IPS-18a (cell line): ENCODE measurements at regions not wholly inside any gene's neighbourhood (a gene's known extent, or its start where the extent isn't known, plus 50 kb on each side); places are given as distances from the start of the nearest gene placed in this dataset.

Source experiments
- H3K27ac ChIP-seq: one replicate; pipeline ENCODE4 v1.5.1; 2013; ENCODE audit warnings: low read length
- H3K27me3 ChIP-seq: one replicate; pipeline ENCODE4 v1.6.1; 2013; ENCODE audit warnings: mild to moderate bottlenecking, low read length; ENCODE audit not compliant: control insufficient read depth, insufficient read depth
- H3K36me3 ChIP-seq: one replicate; pipeline ENCODE4 v1.6.1; 2013; ENCODE audit warnings: low read depth, low read length; ENCODE audit not compliant: control insufficient read depth
- H3K4me1 ChIP-seq: one replicate; pipeline ENCODE4 v1.6.1; 2013; ENCODE audit warnings: low read depth, low read length; ENCODE audit not compliant: control insufficient read depth
- H3K4me3 ChIP-seq: one replicate; pipeline ENCODE4 v1.5.1; 2013; ENCODE audit warnings: low read length
- H3K9ac ChIP-seq: one replicate; pipeline ENCODE4 v1.6.1; 2013; ENCODE audit warnings: mild to moderate bottlenecking, low read length, moderate library complexity
- H3K9me3 ChIP-seq: one replicate; pipeline ENCODE4 v1.6.1; 2013; ENCODE audit warnings: low read depth, low read length; ENCODE audit not compliant: control insufficient read depth

DNA sequence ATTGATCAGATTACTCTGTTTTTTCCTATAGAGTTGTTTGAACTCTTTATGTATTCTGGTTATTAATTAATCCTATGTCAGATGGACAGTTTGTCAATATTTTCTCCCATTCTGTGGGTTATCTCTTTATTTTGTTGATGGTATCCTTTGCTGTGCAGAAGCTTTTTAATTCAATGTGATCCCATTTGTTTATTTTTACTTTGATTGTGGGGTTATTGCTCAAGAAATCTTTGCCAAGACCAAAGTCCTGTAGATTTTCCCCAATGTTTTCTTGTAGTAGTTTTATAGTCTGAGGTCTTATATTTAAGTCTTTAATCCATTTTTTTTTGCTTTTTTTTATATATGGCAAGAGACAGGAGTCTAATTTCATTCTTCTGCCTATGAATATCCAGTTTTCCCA lies 86.2 kb upstream of the FIGN start:
- Histone ChIP-seq H3K27me3 (no peaks in the 10 kb centered on the region), H3K27ac (no peak overlapping the region), H3K9me3 (no peaks in the 10 kb centered on the region), H3K36me3 (no peaks in the 10 kb centered on the region), H3K9ac (no peak overlapping the region), H3K4me3 (no peak overlapping the region), H3K4me1 (no peaks in the 10 kb centered on the region)

DNA sequence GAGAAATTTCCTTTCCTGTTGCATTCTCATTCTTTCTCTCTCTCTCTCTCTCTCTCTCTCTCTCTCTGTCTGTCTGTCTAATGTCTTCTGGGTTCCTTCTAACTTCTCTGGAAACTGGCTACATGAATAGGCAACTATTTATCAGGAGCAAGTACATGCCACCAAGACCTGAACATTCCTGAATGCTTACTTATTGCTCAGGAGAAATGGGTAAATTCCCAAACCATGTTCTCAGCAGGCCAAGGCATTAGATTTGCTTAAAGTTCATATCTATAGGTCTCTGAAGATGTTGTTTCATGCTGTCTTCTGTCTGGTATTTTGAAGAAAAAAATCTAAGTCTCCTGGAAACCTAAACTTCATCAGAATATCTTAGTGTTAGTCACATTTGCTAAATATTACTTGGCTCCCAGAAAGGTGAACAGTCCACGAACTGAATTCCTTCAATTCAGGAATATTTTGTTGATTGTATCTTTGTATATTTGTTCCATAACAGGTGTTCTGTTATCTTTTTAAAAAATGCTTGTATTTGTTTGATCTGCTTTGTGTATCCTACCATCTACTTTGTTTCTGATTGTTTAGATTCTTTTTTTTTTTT lies 77.2 kb upstream of the FIGN start:
- Histone ChIP-seq H3K4me1 (peaks cover 6% of the 10 kb centered on the region), H3K36me3 (no peaks in the 10 kb centered on the region), H3K9me3 (no peaks in the 10 kb centered on the region), H3K9ac (no peak overlapping the region), H3K4me3 (no peak overlapping the region), H3K27ac (no peak overlapping the region), H3K27me3 (no peaks in the 10 kb centered on the region)

DNA sequence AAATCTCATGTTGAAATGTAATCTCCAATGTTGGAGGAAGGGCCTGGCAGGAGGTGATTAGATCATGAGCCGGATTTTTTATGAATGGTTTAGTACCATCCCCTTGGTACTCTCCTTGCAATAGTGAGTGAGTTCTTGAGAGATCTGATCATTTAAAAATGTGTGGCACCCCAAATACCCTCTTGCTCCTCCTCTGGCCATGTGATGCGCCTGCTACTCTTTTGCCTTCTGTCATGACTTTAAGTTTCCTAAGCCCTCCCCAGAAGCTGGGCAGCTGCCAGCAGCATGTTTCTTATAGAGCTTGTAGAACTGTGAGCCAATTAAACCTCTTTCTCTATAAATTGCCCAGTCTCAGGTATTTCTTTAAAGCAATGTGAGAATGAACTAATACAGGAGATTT lies 72.6 kb upstream of the FIGN start:
- Histone ChIP-seq H3K9ac (no peak overlapping the region), H3K4me1 (peaks cover 6% of the 10 kb centered on the region), H3K9me3 (no peaks in the 10 kb centered on the region), H3K4me3 (no peak overlapping the region), H3K27me3 (no peaks in the 10 kb centered on the region), H3K27ac (no peak overlapping the region), H3K36me3 (no peaks in the 10 kb centered on the region)

DNA sequence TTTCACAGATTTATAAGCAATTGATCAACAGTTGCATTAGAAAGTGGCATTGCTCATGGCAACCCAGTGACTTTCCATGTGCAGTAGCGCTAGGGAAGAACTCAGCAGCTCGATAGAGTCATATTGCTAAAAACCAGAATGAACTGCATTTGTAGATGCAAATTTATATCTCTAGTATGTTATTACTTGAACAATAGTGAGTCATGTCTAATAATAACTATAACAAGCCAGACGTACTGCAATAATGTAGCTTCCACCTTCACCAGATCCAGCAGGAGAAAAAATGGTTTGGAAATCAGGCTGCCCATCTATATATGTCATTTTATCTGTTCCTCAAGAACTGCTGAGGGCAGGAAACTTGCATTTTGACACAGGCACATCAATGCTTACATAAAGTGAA lies 66.5 kb upstream of the FIGN start:
- H3K4me1 ChIP-seq, result no peaks in the 10 kb centered on the region
- no peak overlapping the region for H3K4me3 ChIP-seq
- H3K27ac ChIP-seq, result no peak overlapping the region
- H3K9me3 ChIP-seq, result no peaks in the 10 kb centered on the region
- H3K36me3 ChIP-seq, result no peaks in the 10 kb centered on the region
- H3K27me3 ChIP-seq, result no peaks in the 10 kb centered on the region
- no peak overlapping the region for H3K9ac ChIP-seq

DNA sequence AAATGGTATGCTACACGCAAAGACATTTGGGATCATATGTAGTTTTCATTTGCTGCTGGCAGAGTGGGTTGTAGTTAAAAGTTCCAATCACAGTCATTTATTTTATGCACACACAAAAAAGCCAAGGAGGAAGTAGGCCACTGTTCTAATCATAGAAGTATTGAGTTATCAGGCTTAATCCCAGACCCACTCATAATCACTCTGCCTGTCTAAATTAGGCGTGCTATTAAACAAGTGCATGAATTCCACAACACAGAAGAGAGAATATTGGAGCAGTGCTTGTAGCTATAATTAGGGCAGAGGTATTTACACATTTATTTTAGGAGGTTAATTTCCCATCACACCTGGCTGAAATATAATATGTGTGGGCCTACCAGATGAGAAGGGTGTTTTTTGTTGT lies 65.7 kb upstream of the FIGN start:
- Histone ChIP-seq H3K4me3 (no peak overlapping the region), H3K27me3 (no peaks in the 10 kb centered on the region), H3K4me1 (no peaks in the 10 kb centered on the region), H3K36me3 (no peaks in the 10 kb centered on the region), H3K27ac (no peak overlapping the region), H3K9ac (no peak overlapping the region), H3K9me3 (no peaks in the 10 kb centered on the region)

DNA sequence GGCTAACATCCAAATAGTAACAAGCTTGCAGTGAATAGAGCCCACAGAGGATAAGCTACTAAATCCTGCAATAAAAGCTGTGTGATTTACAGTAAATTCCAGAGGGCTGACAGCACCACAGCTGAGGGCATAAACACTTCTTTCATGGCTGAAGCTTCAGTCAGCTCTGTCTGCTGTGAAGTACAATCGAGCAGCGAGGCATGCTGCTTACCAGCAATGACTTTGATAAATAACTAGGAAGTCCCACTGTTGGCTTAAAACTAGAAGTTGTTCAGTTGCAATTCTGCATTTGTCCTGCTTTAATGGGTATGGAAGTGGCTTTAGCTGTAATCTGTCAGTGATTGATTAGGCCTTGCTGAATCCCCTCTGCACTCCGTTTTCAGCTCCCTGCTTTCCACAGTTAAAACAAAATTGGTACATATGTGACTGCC lies 65.2 kb upstream of the FIGN start:
- H3K4me3 ChIP-seq, result no peak overlapping the region
- H3K36me3 ChIP-seq, result no peaks in the 10 kb centered on the region
- H3K9me3 ChIP-seq, result no peaks in the 10 kb centered on the region

DNA sequence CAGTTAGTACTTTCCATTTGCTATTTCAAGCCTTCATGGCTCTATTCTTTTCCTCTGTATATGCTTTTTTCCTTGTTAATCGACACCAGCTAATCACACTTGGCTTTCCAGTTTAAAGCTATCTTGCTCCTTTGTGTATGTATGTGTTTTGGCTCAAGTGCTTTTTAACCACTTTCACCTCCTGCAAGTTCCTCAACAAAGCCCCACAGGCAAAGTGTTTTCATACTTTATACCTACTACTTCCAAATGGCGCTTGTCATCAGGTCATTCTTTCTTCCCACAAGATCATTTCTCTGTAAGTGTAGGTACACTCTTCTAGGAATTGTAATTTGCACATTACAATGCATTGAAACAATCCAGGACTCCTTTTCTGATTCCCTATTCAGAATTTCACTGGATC lies 64.0 kb upstream of the FIGN start:
- Histone ChIP-seq H3K9me3 (no peaks in the 10 kb centered on the region), H3K4me1 (no peaks in the 10 kb centered on the region), H3K4me3 (no peak overlapping the region), H3K27ac (no peak overlapping the region), H3K36me3 (no peaks in the 10 kb centered on the region), H3K9ac (no peak overlapping the region), H3K27me3 (no peaks in the 10 kb centered on the region)

More for the DNA sequence above, 65.2 kb upstream of the FIGN start:
- Histone ChIP-seq H3K27me3 (no peaks in the 10 kb centered on the region), H3K9ac (no peak overlapping the region), H3K4me1 (no peaks in the 10 kb centered on the region), H3K27ac (no peak overlapping the region)

DNA sequence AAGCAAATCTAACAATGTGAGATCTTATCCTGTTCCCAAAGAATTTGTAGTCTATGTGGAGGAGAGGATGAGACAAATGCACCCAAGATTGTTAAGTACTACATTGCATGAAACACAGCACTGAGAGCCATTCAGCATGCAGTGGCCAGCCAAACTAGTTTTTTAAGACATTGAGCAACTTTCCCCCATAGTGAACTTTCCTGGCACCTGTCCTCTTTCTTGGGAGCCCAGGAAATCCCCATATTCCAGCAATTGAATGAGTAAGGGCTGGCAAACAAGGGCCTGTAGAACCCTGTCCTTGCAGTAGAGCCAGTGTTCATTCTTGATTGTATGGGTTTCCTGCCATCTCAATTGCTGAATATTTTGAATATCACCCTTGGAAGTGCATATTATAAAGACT lies 58.8 kb upstream of the FIGN start:
- H3K4me1 ChIP-seq, result no peaks in the 10 kb centered on the region
- H3K36me3 ChIP-seq, result no peaks in the 10 kb centered on the region
- H3K9me3 ChIP-seq, result no peaks in the 10 kb centered on the region
- no peak overlapping the region for H3K9ac ChIP-seq
- no peaks in the 10 kb centered on the region for H3K27me3 ChIP-seq
- H3K27ac ChIP-seq, result no peak overlapping the region
- no peak overlapping the region for H3K4me3 ChIP-seq
